AG09309 (cell line): ENCODE measurements at regions not wholly inside any gene's neighbourhood (a gene's known extent, or its start where the extent isn't known, plus 50 kb on each side); places are given as distances from the start of the nearest gene placed in this dataset.
A peak's percentile ranks its signal among the peaks of the same experiment; 100 is the strongest.

ENCODE experiments used
- DNase-seq: peaks from one replicate; pipeline ENCODE4 v3.0.0-alpha.2; 2010; ENCODE audit warnings: low read depth
- H3K4me3 ChIP-seq: 2 replicates; pipeline ENCODE4 v1.5.1; 2011; ENCODE audit warnings: mild to moderate bottlenecking, low read depth, low read length, moderate library complexity; ENCODE audit not compliant: control insufficient read depth
- TF ChIP-seq, protein P1 (sequence below): IDR thresholded peaks from 2 replicates; pipeline ENCODE4 v1.5.1; 2011; ENCODE audit warnings: mild to moderate bottlenecking, low read depth, low read length, inconsistent platforms; ENCODE audit not compliant: insufficient read depth, control insufficient read depth; ENCODE audit errors: missing control alignments

DNA sequence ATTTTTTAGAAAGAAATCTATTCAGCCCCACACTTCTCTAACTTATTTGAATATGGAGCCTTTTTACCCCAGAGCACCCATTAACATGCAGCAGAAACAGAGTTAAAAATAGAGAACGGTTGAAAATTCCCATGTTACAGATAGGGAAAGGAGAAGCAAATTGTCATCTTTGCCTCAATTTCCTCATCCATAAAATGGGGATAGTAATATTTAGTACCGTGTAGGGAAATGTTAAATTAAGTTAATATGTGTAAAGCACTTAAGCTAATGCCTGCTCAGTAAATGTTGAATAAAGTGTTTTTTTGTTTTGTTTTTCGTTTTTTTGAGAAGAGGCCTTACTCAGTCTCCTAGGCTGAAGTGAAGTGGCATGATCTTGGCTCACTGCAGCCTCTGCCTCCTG, 50.3 kb downstream of the NAV1 start:
- TF ChIP-seq, protein P1, sequence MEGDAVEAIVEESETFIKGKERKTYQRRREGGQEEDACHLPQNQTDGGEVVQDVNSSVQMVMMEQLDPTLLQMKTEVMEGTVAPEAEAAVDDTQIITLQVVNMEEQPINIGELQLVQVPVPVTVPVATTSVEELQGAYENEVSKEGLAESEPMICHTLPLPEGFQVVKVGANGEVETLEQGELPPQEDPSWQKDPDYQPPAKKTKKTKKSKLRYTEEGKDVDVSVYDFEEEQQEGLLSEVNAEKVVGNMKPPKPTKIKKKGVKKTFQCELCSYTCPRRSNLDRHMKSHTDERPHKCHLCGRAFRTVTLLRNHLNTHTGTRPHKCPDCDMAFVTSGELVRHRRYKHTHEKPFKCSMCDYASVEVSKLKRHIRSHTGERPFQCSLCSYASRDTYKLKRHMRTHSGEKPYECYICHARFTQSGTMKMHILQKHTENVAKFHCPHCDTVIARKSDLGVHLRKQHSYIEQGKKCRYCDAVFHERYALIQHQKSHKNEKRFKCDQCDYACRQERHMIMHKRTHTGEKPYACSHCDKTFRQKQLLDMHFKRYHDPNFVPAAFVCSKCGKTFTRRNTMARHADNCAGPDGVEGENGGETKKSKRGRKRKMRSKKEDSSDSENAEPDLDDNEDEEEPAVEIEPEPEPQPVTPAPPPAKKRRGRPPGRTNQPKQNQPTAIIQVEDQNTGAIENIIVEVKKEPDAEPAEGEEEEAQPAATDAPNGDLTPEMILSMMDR = no peak
- no peak overlapping the region for H3K4me3 ChIP-seq
- no peak for DNase-seq

DNA sequence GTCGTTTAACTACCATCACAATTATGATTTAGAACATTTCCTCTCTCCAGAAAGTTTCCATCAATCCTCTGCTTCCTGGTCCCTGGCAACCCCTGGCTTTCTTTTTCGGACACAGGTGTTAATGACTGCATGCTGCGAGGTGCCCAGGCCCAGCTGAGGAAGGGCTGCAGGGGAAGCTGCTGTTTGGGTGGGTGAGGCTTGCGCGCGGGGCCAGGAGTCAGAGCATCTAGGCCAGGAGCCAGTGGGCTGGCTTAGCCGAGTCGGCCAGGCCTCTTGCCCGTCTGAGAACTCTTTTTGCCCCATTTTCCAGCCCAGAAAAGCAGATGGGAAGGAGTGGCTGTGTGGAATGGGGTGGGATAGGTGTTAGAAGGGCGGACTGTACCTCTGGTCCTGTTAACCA, 51.5 kb downstream of the NAV1 start:
- DNase-seq = no peak
- no peak overlapping the region for H3K4me3 ChIP-seq
- TF ChIP-seq, protein P1 = no peak

DNA sequence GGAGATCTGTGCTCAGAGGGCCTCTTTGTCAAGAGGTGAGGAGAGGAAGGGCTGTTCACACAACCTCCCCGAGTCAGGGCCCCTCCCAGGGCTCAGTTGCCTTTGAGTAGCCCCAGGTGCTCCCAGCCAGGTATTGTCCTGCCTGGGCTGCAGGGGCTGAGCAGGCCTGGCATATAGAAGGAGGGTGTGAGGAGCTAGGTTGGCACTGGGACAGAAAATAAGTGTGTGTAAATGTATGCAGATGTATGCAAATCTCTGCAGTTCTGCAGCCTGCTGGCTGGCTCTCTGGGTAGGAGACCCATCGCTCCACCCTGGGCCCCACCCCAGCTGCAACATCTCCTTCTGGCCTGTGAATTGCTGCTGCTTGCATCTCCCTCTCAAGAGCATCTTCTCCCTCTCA, 52.4 kb downstream of the NAV1 start:
- TF ChIP-seq, protein P1 = no peak
- DNase-seq = no peak

DNA sequence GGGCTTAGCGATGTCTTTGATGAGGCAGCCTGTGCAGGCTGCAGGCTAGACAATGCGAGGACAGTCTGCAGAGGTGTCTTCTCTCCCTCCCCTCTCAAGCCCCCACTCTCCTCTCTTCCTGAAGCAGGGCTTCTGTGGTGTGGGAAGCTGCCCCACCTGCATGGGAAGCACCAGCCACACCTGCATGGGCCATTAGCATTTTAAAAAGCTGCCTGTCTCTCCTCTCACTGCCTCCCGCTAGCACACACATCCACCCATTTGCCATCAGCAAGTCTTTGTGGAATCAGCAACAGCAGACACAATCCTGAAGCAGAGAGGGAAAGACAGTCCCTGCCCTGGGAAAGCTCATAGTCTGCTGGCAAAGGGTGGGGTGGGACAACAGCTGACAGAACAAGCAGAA, 53.1 kb downstream of the NAV1 start:
- no peak for DNase-seq
- H3K4me3 ChIP-seq = no peak overlapping the region
- TF ChIP-seq, protein P1 = no peak

More for the DNA sequence above, 52.4 kb downstream of the NAV1 start:
- no peak overlapping the region for H3K4me3 ChIP-seq

DNA sequence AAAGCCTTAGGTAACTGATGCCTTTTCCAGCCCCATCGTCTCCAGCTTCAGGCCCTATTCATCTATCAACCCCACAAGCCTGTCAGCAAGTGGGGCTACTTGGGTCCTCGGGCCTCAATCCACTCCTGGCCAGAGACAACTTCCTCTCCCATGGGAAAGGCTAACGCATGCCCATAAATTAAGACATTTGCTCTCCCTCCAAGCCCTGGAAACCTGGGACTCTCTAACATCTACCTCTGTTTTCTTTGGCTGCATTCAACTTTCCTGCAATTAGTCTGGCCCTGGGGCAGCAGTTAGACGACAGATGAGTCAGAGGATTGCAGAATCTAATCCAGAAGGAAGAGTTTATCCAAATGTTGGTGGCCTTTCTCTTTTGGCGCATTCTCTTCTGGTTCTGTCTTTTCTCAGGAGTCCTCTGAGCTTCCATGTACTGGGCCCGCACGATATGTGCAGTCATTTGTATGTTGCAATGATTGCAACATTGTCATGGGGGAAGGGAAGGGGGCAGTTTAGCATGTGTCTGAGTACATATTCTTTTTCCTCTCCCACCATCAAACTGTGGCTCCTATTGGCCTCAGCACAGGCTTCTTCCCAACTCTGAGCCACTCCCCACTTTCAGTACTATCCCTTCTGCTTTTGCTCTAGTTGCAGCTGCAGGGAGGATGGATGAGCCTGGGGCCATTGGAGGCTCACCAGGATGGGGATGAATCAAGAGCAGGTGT, 54.4 kb downstream of the NAV1 start:
- peak; percentile 99 for DNase-seq
- no peak overlapping the region for H3K4me3 ChIP-seq
- TF ChIP-seq, protein P1 = no peak

DNA sequence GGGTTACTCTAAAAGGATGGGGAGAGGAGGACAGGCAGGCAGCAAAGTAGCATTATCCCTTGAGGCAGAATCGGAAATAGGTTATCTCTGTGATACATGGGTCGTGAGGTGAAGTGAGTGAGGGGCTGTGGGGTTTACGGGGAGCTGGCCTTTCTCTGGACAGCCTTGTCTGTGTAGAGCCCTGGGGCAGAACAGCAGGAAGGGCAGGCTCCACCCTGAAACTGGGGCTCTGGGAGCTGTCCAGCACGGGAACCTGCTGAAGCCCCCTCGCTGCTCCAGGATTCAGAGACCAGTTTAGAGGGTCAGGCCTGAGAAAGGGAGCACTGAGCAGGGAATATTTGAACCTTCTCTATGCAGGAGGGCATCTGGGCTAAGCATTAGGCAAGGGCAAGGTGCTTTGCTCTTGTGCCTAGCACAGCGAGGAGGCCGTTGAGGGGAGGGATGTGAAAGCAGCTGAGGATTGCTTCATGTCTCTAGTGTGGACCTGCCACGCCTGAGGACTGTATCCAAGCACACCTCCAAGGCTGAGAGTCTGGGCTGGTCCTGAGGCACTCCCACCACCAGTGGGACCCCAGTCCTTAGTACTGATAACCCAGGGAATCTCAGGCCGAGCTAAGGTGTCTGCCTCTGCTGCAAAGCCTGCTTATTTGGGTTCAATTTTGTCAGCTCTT, 55.8 kb downstream of the NAV1 start:
- TF ChIP-seq, protein P1 = no peak
- DNase-seq = no peak

DNA sequence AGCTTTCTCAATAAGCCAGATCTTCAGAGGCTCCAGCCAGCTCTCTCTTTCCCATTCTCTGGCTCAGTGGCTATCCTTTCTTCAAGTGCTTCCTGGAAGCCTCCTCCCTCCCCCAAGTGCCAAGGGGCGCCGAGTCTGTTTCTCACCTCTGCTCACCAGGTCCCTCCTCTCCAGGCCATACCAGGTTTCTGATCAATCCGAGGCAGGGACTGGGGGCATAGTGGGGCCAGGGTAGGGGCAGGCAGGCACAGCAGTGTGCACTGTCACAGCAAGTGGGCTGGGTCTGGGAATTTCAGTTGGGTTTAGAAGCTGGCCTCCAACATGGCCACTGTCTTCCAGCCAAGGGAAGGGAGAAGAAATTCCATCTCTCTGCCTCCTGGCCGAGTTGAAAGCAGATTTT, 56.5 kb downstream of the NAV1 start:
- H3K4me3 ChIP-seq = no peak overlapping the region
- DNase-seq = no peak
- TF ChIP-seq, protein P1 = no peak

More for the DNA sequence above, 55.8 kb downstream of the NAV1 start:
- no peak overlapping the region for H3K4me3 ChIP-seq
